D341Med (cell line): ENCODE measurements at regions not wholly inside any gene's neighbourhood (a gene's known extent, or its start where the extent isn't known, plus 50 kb on each side); places are given as distances from the start of the nearest gene placed in this dataset.
"Not testable (repeated sequence)": the region's sequence is repeated elsewhere in the genome, so short reads cannot be mapped to it uniquely, and the experiment has no call there.

Experiments used
- DNase-seq: peaks from one replicate; pipeline ENCODE4 v3.0.0; 2012; ENCODE audit warnings: low spot score

GRCh38 chr11:122199661-122200060, 83.6 kb upstream of the BLID start:
- DNase-seq, result no peak

DNA sequence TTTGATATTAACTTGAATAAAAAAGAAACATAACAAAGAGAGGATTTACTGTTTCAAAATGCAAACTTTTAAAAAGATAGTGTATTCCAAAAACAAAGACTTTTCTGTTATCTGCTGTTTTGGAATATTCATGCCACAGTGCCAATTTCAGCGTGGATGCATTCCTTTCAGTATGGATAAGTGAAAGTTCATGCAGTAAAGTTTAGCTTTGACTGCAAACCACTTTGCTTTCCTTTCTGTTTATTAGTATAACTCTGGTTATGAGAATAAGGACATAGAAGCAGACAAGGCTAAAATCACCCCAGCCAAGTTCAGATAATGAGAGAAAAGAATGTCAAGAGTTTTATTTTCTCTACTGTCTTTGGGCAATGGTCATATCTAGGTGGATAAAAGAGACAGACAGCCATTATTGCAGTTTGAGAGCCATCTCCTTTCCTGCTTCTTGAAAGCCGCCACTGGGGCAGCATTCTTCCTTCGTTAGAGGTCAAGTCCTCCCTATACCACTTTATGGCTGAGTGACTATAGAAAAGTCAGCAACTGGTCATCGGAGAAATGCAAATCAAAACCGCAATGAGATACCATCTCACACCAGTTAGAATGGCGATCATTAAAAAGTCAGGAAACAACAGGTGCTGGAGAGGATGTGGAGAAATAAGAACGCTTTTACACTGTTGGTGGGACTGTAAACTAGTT, 82.4 kb upstream of the BLID start:
- DNase-seq, result no peak

- DNase-seq, result no peak
Observed at GRCh38 chr11:122197066-122197987, 81.3 kb upstream of the BLID start.

GRCh38 chr11:122195790-122196189, 79.8 kb upstream of the BLID start:
- no peak for DNase-seq

GRCh38 chr11:122193881-122194480, 78.0 kb upstream of the BLID start:
- DNase-seq, result not testable (repeated sequence)

DNA sequence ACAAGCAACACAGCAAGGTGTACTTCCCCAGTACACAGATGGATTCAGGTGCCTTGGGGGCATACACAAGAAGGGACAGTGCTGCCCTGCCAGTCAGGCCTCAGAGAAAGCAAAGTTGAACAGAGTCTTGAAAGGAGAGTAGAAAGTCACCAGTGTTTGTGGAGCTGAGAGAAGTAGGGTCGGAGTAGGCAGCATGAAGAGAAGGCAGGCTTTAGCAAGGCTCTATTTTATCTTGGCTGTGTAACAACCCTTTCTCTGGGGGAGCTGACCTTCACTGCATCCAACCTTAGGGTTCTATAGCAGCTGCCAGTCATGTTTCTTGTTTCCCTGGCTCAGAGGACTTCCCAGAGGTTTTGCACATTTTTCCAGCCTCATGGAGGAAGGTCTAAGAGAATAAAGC, 77.4 kb upstream of the BLID start:
- no peak for DNase-seq

- DNase-seq, result no peak
Observed at GRCh38 chr11:122192634-122193255, 76.7 kb upstream of the BLID start.

- DNase-seq, result no peak
Observed at GRCh38 chr11:122190768-122191167, 74.8 kb upstream of the BLID start.

DNA sequence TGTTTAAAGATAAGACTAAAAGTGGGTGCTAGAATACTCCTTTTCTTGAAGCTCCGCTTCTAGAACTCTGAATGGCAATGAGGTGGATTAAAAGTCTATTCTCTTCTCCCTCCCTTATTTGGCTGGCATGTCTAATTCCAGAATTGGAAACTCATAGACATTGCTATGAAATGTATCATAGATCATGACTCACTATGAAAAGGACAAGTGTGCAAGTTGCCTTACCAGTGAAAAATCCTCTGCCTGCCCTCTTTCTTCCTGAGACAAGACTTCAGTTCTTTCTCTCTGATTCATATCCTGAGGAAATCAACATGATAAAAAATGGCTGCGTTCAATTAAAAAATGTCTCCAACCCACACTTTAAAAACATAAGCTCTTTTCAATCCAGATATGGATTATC, 73.2 kb upstream of the BLID start:
- no peak for DNase-seq

GRCh38 chr11:122187373-122188165, 71.6 kb upstream of the BLID start:
- DNase-seq, result no peak

GRCh38 chr11:122186439-122187080, 70.5 kb upstream of the BLID start:
- DNase-seq, result no peak

- no peak for DNase-seq
Observed at GRCh38 chr11:122183933-122184332, 67.9 kb upstream of the BLID start.

DNA sequence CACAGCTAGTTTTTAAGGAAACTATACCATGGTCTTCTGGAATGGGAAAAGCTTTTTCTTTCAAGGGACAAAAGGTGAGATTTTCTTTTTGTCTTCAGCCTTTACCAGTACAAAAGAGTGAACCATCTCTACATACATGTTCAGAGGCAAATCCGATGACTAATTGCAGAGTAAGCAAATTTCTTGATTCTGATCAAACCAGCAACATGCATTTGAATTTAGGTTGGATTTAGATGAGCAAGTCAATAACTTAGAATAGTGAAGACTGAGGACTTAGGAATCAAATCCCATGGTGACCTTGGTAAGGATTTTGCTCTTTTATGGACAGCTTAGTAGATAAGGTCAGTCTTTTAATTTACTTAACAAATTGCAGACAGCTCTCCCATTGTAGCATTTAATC, 65.9 kb upstream of the BLID start:
- no peak for DNase-seq

DNA sequence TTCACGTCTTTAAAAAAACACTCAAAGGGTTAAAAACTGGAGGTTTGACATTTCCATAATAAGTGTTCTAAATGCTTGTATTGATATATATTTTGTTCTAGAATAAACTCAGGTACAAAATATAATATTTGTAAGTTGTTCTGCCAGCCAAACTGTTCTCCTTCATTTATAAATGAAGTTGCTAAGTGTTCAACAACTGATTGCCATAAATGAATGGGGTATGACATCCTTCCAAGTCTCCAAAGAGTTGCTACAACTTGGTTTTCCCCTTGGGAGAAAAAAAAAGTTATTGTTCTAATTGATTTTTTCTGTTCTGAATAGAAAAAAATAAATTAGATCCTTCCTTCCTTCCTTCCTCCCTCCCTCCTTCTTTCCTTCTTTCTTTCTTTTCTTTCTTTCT, 65.4 kb upstream of the BLID start:
- no peak for DNase-seq

DNA sequence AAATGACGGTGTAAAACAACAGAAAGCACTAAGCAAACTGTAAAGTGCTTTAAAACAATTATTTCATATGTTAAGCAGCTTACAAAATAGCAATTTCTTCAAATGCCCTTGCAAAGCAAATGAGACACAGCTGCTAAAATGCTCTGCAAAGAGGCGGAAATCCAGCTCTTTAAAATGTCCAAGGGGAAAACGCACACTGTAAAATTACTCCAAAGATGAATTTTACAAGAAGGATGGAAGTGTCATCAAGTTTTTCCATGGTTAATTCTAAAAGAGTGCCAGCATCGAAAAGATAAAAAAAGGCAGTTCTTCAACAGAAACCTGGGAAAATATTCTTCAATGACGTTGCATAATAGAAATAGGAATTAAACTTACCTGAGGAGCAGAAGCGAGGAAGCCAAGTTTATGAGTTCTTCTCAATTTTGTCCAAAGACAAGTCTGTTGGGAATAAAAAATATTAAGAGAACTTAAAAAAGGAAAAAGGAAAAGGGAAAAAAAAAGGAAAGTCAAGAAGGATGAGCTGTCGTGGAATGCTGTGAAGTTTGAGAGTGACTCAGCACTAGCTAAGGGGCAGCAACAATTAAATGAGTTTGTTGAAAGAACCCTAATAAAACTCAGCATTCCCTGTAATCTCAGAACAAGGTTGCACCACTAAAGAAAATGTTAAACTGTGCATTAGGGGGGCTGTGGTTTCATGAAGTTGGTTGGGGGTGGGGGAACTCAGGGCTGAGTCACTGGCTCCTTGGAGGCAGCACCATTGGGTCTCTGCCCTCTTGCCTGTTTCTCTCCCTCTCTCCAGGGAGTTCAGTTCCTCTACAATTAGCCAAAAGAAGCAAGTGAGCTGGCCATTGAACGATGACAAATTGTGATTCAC, 64.2 kb upstream of the BLID start:
- no peak for DNase-seq

GRCh38 chr11:122178795-122179194, 62.8 kb upstream of the BLID start:
- no peak for DNase-seq

DNA sequence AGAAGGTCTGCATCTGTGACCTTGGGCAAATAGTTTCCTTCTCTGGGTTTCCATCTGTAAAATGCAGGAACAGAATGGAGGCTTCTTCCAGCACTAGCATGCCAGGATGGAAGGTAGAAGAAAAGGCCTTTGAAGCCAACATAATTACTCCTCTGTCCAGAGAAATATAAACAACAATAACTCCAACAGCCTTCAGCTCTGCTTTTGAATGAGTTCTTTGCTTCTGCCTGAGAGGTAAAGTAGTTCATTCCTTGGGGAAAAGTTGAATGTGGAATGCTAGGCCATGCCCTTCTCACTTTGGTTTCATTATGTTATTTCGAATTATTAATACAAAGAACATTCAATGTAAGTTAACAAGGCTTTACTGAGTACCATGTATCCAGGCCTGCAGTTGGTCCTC, 61.2 kb upstream of the BLID start:
- DNase-seq, result no peak

DNA sequence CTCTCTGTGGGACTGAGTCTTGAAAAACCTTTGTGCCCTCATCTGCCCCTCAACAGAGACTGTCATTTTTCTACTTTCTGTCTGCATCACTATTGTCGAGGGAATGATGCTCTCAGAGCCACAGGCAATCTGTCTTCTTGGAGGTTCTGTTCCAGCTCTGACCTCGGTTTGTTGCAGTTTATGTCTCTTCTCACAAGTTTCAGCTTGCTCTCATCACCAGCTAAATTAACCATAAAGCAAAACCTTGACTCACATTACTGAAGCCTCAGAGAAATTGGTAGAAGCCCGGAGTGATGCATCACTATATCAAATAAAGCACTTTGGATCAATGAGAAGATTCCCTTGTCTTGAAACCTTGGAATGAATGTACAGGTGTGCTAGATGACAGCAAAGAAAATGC, 60.6 kb upstream of the BLID start:
- no peak for DNase-seq

DNA sequence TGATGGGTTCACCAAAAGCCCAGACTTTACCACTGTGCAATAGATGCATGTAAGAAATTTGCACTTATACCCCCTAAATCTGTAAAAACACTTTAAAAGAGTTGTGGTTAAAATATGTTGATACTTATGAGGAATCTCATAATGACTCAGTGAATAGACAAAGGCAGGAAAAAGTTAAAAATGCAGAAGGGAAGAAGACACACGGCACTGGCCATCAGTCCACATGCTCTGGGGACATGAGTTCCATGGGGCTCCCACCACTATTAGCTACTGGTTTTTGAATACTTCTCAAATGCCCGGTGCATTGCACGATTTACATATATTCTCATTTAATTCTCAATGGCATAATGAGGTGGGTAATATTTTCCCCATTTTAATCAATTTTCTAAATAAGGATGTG, 59.3 kb upstream of the BLID start:
- DNase-seq, result no peak

DNA sequence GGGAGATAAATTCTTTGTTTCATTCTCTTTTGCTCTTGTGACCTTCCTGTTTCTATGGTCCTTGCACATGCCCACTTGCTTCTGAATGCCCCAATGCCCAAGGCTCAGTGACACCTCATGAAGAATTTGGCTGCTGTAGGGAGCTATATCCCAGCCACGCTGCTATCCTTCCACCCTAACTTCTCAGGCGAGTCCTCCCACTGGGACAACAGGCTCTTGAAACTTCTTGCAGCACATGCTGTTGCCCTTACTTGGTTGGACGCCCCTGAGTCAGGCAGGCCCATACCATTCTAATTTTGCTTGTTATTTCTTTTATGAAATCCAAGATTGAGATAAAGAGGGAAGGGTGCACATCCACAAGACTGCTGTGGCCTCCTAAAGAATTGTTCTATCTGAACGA, 57.6 kb upstream of the BLID start:
- DNase-seq, result no peak
